NOMO-1 treated with dmso at 0.1 percent for 144 hours (cell line): ENCODE measurements at regions not wholly inside any gene's neighbourhood (a gene's known extent, or its start where the extent isn't known, plus 50 kb on each side); places are given as distances from the start of the nearest gene placed in this dataset.

Source experiments
- DNase-seq: peaks from one replicate; lab custom pipeline; 2025; ENCODE audit not compliant: unreplicated experiment; lab: John Stamatoyannopoulos, UW

- DNase-seq = no peak
Measured at GRCh38 chr3:190722181-190722905, 140.2 kb downstream of the GMNC start.

GRCh38 chr3:190721330-190721729, 141.2 kb downstream of the GMNC start:
- DNase-seq = no peak

GRCh38 chr3:190718671-190719070, 143.8 kb downstream of the GMNC start:
- DNase-seq = no peak

- no peak for DNase-seq
Measured at GRCh38 chr3:190718097-190718496, 144.4 kb downstream of the GMNC start.

- no peak for DNase-seq
Measured at GRCh38 chr3:190716961-190717360, 145.5 kb downstream of the GMNC start.

- no peak for DNase-seq
Measured at GRCh38 chr3:190716211-190716610, 146.3 kb downstream of the GMNC start.

GRCh38 chr3:190710723-190711122, 151.8 kb downstream of the GMNC start:
- DNase-seq = no peak

- DNase-seq = no peak
Measured at GRCh38 chr3:190709351-190709773, 153.1 kb downstream of the GMNC start.
